8988T (cell line): ENCODE measurements at regions not wholly inside any gene's neighbourhood (a gene's known extent, or its start where the extent isn't known, plus 50 kb on each side); places are given as distances from the start of the nearest gene placed in this dataset.

Experiments
- DNase-seq: peaks from one replicate; pipeline ENCODE4 v3.0.0; 2011

DNA sequence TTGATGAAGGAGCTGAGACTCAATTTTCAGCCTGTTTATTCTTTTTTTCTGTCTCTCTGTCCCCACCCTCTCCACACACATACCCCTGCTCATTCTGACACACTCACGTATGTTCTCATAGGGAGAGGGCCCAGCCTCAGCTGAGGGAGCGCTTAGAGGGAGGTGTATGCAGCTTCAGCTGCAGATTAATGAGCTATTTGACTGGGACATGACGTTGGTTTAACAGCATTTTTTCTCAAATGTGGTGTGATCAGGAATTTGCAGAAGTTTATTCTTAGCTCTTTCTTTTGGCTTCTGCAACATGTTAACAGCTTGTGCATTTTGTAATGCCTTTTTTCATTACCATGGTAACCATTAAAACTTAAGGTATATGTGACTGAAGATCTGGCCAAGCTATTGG is 1547.1 kb upstream of the PIK3C3 start:
- no peak for DNase-seq

DNA sequence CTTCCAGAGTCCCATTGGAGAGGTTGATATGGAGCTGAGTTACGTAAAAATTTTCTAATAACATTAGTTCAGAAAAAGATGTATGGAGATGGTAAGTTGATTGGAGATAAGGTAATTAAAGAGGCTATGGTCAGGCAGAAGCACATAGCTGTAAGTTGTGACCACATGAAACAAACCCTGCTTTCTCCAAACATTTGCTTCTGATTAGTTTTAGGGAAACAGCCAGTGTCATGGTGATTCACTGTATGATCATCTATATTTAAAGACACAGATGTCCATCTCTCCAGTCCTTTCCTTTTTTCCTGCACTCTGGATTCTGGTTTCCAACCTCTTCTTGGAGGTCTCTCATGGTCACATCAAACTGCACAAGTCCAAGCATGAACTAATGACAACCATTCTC is 1550.8 kb upstream of the PIK3C3 start:
- no peak for DNase-seq

DNA sequence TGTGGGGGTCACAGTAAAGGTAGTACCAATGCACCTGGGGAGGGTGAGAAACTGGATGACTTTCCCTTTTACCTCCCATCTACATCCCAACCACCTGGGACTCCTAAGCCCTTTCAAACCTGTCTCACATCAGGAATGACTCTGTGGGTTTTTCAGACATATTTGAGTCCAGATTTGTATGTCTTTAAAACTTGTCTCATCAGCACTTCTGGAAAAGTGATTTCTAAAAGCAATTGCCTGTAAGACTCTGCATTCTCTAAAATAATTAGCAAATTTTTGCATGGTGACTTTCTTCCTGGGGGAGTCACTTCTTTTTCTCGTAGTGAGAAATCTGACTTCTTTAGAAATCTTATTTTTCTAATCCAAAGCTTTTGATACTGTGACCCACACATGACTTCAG is 1553.0 kb upstream of the PIK3C3 start:
- DNase-seq = no peak

DNA sequence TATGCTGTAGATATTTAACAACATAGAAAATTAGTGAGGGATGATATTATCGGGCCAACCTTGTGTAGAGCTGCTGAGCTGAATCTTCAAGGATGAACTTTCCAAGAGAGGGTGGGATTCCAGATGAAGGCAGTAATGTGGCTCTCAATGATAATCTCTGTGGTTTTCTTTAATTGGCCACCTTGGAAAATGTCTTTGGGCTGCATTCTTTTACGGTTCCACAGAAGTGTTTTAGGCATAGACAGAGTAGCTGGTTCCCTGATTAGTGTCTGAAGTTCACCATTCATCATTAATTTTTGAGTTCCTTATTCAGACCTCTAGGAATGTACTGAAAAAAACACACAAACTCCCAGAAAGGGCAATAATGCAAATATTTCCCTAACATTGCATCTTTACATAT is 1566.9 kb upstream of the PIK3C3 start:
- no peak for DNase-seq

DNA sequence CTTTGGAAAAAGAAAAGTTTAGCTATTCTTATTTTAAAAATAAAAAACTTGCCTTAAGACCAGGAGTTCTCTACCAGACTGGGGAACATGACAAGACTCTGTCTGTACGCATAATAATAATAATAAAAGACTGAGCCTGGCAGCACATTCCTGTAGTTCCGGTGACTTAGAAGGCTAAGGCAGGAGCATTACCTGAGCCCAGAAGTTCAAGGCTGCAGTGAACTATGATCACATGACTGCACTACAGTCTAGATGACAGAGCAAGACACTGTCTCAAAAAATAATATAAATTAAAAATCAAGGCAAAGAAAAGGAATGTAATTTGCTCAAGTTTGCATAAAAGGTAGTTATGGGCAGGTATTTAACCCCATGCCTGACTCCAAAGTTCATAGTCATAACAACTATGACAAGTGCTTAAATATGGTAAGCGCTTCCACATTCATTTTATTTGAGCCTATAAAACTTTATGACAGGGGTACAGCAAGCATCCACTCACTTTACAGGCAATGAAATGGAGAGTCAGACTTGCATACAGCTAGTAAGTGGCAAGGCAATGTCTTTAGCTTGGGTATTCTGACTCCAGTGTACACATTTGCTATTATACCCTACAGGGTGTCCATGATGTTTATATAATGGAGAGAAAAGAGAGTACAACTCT is 1567.8 kb upstream of the PIK3C3 start:
- DNase-seq = no peak

DNA sequence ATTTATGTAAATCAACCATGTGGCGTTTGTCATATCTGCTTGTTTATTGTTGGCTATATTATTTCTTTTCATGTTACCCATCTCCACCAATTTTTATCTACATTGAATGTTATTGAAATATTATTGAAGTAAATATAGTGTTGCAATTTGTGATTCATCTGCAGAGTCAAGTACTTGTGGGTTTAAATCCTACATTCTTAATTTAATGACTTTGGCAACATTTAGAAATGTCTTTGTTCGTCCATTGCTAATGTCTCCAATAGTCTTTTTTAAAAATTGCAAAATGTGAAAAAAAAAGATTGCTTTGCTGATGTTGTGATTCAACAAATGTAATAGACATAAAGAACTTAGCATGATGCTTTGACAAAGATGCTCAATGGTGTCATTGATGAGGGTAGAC is 1572.8 kb upstream of the PIK3C3 start:
- no peak for DNase-seq

DNA sequence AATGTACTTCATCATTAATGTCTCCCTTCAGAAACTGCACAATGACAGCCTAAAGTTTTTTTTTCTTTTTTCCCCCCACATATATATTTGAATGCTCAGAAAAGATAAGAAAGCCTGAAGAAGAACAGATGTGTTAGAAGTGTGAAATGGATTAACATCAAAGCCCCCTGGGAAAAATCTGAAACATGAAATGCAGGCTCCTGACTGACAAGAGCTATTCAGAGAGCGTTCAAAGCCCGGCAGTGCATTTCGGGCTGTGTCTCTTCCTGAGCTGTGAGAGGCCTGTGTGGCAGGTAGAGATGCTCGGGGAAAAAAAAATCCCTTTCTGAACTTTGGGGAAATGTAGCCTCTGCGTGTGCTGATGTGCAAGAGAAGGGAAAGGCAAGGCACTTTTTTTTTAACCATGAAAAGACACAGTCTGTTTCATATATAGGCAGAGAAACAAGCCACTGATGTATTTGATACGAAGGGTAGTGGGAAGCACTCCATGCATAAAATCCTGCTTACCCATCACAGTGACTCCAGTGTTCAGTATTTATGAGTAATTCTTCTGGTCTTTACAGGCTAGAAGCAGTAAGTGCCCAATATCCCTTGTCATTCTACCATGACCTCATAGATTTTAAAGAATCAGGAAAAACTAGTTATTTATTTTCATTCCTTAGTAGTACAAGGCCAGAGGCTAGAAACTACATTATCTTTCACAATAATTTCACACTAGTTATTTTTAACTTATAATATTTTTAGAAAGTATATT is 1574.2 kb upstream of the PIK3C3 start:
- DNase-seq = no peak

DNA sequence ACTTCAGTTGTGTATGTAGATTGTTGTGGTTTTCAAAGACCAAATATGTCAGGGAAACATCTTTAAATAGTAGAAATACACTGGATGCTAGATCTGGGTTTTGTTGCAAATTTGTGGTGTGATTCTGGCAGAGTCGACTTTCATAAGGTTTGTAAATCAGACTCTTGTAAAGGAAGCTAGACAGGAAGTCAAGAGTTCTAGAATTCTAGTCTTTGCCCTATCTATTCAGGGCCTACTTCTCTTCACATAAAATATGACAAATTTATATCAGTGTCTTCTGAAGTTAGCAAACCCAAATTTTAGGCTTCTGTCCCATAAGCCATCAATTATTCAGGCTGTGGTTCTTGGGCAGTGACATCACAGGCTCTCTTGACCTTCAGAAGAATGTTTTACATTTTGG is 1579.2 kb upstream of the PIK3C3 start:
- no peak for DNase-seq

DNA sequence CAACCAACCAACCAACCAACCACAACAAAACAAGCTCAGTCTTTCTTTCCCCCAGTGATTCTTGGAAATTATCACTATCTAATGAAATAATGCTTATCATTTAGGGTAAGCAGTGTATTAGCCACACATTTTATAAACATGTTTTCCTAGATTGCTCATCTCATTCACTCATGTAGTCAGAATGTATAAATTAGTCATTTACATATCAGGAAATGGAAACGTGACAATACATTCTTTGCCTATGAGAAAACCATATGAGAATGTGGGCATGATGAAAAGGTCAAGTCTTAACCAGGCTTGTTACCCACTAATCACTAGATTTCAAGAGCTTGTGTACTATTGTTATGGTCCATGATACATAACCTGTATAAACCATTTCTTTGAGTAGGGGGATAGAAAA is 1583.4 kb upstream of the PIK3C3 start:
- no peak for DNase-seq

DNA sequence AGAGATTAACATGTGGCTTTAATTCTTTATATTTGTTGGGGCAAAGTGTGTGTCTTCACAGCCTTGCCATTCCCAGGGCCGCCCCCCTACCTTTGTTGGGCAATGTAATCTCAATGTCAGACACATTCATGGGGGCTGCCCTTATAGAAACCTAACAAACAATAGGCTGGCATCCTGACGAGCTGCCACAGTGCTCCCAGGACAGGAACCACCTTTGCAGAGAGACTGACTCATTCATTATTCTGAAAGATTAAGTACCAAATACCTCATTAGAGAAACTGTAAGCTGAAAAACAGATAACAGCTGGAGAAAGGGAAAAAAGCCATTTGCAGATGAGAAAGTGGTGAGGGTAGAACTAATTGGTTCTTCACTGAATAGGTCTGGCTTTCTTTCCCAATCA is 1587.5 kb upstream of the PIK3C3 start:
- DNase-seq = no peak

DNA sequence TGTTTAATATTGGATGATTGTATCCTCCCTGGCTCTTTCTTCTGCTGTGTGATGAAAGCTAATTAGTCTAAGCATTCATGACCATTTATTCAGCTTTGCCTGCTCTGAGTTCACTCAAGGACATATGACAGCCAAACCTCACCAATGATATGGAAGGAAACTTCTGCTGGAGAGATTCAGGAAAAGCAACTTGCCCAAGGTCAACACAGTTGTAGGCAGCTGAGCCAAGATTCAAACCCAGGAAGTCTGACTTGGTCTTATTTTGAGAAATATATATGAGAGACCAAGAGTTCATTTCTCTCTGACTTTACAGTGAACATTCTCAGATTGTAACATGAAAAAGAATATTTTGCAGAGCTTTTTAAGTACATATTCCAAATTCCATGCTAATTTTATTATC is 1588.5 kb upstream of the PIK3C3 start:
- no peak for DNase-seq

DNA sequence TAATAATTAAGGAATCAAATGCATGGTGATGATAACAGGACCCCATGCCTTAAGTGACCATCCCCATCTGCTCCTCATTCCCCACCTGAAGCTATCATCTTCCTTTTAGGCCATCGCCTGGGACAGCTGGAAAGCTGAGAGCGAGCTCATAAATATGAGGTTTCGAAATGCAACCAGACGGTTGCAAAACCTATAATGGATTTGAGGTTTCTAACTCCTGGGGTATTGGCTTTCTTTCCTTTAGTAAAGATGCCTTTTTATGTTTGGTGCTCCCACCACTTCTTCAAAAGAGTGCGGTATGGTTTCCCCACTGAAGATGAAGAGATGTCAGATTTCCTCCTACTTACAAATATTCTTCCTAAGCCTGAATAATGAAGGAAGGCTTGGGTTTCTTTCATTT is 1589.5 kb upstream of the PIK3C3 start:
- DNase-seq = no peak

DNA sequence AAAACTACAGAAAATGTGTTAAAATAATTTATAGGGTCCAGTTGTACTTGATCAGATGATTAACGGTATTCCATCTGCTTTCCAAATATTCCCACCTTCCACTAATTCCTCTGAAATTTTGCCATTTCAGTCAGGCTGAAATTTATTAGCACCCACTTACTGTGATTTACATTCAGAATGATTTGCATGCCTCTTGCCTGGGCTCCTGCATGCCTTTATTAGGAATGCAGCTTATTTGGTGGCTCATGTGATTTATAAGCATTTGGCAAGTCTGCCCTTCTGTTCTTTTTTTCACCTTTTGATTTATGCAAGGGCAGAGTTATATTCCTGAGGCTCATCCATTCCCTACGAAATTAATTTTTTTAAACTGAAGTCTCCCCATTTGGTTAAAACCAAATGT is 1594.5 kb upstream of the PIK3C3 start:
- no peak for DNase-seq

DNA sequence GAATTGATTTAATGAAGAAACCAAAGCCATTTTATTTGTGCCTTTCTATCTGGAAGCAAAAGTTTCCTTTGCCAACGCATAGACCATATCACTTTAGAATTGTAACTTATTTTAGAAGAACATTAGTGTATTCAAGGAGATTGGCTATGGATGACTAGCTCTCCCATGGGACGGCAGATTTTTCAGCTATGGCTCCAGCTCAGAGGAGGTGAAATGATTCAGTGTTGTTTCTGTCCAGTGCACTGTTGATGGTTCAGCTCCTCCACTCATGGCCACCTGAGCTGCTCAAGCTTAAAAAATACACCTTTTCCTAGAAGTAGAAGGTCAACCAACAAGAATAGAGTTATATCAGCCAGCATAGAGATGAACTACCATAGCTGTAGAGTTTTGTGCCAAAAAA is 1597.5 kb upstream of the PIK3C3 start:
- no peak for DNase-seq

DNA sequence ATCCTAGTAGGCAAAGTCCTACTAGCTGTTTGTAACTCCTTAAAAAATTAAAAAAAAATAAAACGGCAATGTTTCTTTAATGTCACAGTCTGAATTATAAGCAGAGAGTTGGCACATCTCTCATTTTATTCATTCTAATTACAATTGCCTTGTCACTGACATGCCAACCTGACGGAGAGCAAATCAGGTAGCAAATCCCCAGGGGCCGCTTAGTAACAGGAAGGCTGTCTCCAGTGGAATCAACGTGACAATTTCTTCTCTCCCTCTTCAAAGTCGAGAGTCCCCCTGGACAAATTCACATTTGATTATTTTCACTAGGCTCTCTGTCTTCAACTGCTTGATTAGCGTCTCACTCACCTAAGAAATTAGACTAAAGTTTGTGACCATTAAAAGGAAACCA is 1598.9 kb upstream of the PIK3C3 start:
- no peak for DNase-seq

DNA sequence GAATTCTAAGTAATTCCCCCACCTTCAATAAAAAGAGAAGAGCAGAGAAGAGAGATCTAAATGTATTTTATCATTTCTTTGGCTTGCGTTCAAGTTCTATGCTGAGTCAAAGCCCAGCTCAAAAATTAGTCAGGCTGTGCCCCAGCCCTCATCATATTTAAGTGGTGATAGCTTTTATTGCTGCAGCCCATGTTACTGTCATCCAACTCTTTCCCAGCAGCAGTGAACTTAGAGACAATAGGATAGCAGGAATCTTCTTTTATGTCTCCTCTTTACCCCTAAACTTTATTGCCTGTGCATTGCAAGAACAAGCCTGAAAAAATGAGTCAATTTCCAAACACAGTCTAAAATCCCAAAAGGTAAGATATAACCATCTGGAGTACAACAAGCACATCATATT is 1599.3 kb upstream of the PIK3C3 start:
- no peak for DNase-seq

DNA sequence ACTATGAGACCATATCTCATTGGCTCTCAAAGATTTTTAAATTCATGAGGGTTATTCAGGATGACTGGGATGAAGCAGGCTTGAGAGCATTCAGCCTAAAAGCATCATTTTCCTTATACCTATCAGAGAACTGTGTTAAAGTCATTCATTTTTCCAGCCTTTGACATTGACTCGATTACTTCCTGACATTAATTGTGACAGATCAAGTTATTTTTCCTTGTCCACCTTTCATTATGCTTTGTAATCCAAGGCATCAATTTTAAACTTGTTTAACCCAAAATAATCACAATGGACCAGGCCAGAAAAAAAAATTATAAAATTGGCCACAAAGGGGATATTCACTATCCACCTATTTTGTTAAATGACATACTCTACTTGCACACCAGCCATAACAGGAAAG is 1606.8 kb upstream of the PIK3C3 start:
- DNase-seq = no peak

DNA sequence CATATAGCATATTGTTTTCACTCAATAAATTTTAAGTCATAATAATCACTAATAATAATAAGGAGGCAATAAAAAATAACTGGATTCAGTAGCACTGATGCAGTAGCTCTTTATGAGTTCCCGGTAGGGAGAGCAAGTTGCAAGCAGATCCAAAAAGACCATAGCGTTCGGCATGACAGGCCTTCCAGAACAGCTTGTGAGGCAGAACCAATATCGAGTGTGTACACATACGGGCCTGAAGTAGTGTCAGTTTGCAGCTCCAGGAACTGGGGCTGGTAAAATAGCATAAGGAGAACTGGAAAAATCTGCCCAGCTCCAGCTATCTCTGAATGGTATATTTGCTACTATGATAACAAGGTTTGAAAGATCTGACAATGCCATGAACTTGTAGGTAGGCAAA is 1607.8 kb upstream of the PIK3C3 start:
- no peak for DNase-seq

DNA sequence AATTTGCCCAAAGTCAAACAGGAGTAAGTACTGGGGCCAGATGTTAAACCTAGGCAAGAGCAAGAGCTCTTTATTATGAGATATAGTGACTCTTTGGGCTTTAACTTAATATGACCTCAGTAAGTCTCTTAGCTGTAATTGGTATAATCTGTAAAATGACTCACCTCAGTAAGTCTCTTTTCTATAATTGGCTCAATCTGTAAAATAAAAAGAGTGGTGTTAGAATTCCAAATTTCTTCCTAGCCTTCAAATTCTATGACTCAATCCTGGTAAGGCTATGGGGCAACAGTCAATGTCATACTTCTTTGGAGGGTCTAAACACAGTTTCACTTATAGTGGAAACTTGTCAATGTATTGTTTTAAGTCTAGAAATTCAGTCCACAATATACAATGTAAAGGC is 1608.9 kb upstream of the PIK3C3 start:
- DNase-seq = no peak

DNA sequence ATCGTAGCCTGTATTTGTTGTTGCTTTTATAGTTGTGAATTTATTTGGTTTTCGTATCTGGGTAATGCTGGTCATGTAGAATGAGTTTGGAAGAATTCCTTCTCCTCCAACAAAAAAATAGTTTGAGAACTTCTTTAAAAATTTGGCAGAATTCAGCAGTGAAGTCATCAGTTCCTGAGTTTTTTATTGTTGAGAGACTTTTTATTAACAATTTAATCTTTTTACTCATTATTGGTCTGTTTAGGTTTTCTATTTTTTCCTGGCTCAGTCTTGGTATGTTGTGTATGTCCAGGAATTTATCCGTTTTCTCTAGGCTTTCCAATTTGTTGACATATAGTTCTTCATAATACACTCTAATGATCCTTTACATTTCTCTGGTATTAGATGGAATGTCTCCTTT is 1613.3 kb upstream of the PIK3C3 start:
- no peak for DNase-seq

DNA sequence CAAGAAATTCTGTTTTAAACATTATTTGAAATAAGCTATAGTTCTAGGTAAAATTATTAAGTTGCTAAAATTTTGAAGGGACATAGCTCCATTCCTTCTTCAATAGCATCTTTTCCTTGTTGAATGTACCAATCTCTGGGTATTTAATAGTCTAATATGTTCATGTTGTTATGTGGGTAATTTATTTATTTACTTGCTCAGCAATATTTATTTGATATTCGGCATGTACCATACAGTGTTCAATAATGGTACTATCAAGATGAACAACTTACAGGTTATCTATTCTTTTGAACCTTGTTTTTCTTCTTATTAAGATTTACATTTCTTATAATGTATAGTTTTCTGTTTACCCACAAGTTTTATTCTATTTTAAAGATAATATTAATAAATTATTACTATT is 1616.8 kb upstream of the PIK3C3 start:
- DNase-seq = no peak

DNA sequence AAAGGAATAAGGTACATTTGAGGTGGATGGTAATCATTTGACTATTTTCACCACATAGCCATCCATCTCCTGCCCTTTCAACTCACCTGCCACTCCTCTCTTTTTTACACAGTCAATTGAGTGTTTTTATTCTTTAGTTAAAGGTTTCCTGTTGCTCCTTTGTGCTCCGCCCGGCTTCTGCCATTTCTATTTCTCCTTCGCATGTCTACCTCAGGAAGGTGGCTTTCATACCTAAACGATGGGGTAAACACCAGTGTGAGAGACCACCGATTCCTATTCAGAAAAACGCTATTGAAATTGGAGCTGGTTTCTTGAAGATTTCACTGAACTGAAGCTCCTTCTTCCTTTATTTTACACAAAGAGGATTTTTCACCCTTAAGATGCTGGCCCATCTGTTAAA is 1628.0 kb upstream of the PIK3C3 start:
- no peak for DNase-seq

DNA sequence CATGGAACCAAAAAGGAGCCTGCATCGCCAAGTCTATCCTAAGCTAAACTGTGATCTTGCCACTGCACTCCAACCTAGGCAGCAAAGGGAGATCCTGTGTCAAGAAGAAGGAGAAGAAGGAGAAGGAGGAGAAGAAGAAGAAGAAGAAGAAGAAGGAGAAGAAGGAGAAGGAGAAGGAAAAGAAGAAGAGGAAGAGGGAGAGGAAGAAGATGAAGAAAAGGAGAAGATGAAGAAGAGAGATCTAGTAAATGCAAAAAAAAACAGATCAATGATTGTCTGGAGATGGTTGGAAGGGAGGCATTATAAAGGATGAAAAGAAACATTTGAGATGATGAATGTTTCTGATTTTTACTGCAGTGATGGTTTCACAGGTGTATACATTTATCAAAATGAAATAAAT is 1629.0 kb upstream of the PIK3C3 start:
- no peak for DNase-seq

DNA sequence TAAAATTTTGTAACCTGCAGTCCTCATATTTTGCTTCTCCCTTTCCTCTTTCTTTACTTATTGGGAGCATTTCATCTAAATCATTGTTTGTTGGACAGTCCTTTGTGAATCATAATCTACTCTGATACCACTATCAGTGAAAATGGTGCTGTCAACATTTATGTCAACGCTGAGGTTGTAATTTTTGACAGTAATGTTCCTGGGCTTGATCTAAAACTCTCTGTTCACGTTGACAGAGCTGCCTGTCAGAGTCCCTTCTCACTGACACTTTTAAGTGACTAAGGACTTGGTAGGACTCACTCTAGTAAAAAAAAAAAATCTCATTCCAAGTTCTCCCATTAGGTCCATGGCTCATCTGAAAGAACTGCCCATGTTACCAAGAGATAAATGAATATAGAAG is 1640.8 kb upstream of the PIK3C3 start:
- DNase-seq = no peak

DNA sequence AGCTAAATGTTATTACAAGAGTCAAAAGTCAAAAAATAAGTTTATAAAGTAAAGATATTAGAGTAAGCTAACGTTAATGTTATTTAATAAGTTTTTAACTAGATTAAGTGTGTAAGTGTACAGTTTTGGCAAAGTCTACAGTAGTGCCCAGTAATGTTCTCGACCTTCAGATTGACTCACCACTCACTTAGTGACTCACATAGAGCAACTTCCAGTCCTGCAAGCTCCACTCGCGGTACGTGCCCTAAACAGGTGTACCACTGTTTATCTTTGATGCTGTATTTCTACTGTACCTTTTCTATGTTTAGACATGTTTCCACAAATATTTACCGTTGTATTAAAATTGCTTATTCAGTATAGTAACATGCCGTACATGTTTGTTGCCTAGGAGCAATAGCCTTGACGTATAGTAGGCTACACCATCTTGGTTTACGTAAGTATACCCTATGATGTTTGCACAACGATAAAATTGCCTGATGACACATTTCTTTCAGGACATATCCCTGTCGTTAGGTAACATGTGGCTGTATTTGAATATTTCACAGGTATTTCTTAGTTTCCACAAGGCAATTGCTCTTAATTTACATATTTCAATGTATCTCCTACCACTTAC is 1641.9 kb upstream of the PIK3C3 start:
- no peak for DNase-seq
